ENCODE measurements at regions not wholly inside any gene's neighbourhood (a gene's known extent, or its start where the extent isn't known, plus 50 kb on each side); places are given as distances from the start of the nearest gene placed in this dataset.
A peak's percentile ranks its signal among the peaks of the same experiment; 100 is the strongest.

- DNase-seq (ENCODE audit: extremely low spot score, unreplicated experiment) = no peak
- TF ChIP-seq CTCF (IDR thresholded peaks at IDR 0.05) = no peak
- Mint-ChIP-seq H3K36me3 (ENCODE audit: unreplicated experiment) (peaks cover 3% of the 10 kb centered on the region), H3K9me3 (ENCODE audit: unreplicated experiment) (peaks cover 11% of the 10 kb centered on the region), H3K4me1 (ENCODE audit: unreplicated experiment) (peaks cover 32% of the 10 kb centered on the region), H3K4me3 (ENCODE audit: unreplicated experiment) (no peak overlapping the region), H3K27ac (ENCODE audit: unreplicated experiment) (peak overlapping the region; percentile 87), H3K27me3 (ENCODE audit: unreplicated experiment) (no peaks in the 10 kb centered on the region)
These were observed 1192.4 kb upstream of the CITED2 start for GRCh38 chr6:140566781-140567277.

GRCh38 chr6:140563728-140564127 is 1189.3 kb upstream of the CITED2 start:
- TF ChIP-seq CTCF (IDR thresholded peaks at IDR 0.05) = no peak
- H3K4me1 Mint-ChIP-seq (ENCODE audit: unreplicated experiment) = peaks cover 29% of the 10 kb centered on the region

GRCh38 chr6:140561701-140562100 is 1187.3 kb upstream of the CITED2 start:
- Mint-ChIP-seq H3K27me3 (ENCODE audit: unreplicated experiment) (no peaks in the 10 kb centered on the region), H3K27ac (ENCODE audit: unreplicated experiment) (no peak overlapping the region), H3K9me3 (ENCODE audit: unreplicated experiment) (peaks cover 9% of the 10 kb centered on the region), H3K4me1 (ENCODE audit: unreplicated experiment) (peaks cover 17% of the 10 kb centered on the region), H3K4me3 (ENCODE audit: unreplicated experiment) (no peak overlapping the region), H3K36me3 (ENCODE audit: unreplicated experiment) (no peaks in the 10 kb centered on the region)
- no peak for DNase-seq (ENCODE audit: extremely low spot score, unreplicated experiment)
- TF ChIP-seq CTCF (IDR thresholded peaks at IDR 0.05) = no peak

More at GRCh38 chr6:140563728-140564127, 1189.3 kb upstream of the CITED2 start:
- no peak for DNase-seq (ENCODE audit: extremely low spot score, unreplicated experiment)
- no peaks in the 10 kb centered on the region for H3K9me3 Mint-ChIP-seq (ENCODE audit: unreplicated experiment)
- H3K36me3 Mint-ChIP-seq (ENCODE audit: unreplicated experiment) = no peaks in the 10 kb centered on the region
- no peaks in the 10 kb centered on the region for H3K27me3 Mint-ChIP-seq (ENCODE audit: unreplicated experiment)
- H3K4me3 Mint-ChIP-seq (ENCODE audit: unreplicated experiment) = no peak overlapping the region
- no peak overlapping the region for H3K27ac Mint-ChIP-seq (ENCODE audit: unreplicated experiment)

GRCh38 chr6:140560671-140561070 is 1186.2 kb upstream of the CITED2 start:
- H3K9me3 Mint-ChIP-seq (ENCODE audit: unreplicated experiment) = peaks cover 9% of the 10 kb centered on the region
- no peaks in the 10 kb centered on the region for H3K36me3 Mint-ChIP-seq (ENCODE audit: unreplicated experiment)
- no peak for DNase-seq (ENCODE audit: extremely low spot score, unreplicated experiment)
- no peaks in the 10 kb centered on the region for H3K27me3 Mint-ChIP-seq (ENCODE audit: unreplicated experiment)
- TF ChIP-seq CTCF (IDR thresholded peaks at IDR 0.05) = no peak
- H3K4me3 Mint-ChIP-seq (ENCODE audit: unreplicated experiment) = no peak overlapping the region
- peaks cover 11% of the 10 kb centered on the region for H3K4me1 Mint-ChIP-seq (ENCODE audit: unreplicated experiment)
- H3K27ac Mint-ChIP-seq (ENCODE audit: unreplicated experiment) = no peak overlapping the region

- Mint-ChIP-seq H3K27ac (ENCODE audit: unreplicated experiment) (no peak overlapping the region), H3K4me3 (ENCODE audit: unreplicated experiment) (no peak overlapping the region), H3K9me3 (ENCODE audit: unreplicated experiment) (peaks cover 9% of the 10 kb centered on the region), H3K36me3 (ENCODE audit: unreplicated experiment) (no peaks in the 10 kb centered on the region), H3K4me1 (ENCODE audit: unreplicated experiment) (peaks cover 6% of the 10 kb centered on the region), H3K27me3 (ENCODE audit: unreplicated experiment) (no peaks in the 10 kb centered on the region)
- DNase-seq (ENCODE audit: extremely low spot score, unreplicated experiment) = no peak
- TF ChIP-seq CTCF (IDR thresholded peaks at IDR 0.05) = no peak
These were observed 1185.0 kb upstream of the CITED2 start for GRCh38 chr6:140559458-140559857.

Measured in osteocyte (in vitro differentiated cells).